K562 (cell line): ENCODE measurements at regions not wholly inside any gene's neighbourhood (a gene's known extent, or its start where the extent isn't known, plus 50 kb on each side); places are given as distances from the start of the nearest gene placed in this dataset.

ENCODE experiments used
- ATAC-seq: fragments of 200-7000 bp; cut with Tn5 transposase; 3 replicates; pipeline ENCODE4 v1.9.1; 2020; ENCODE audit warnings: moderate library complexity
- BruUV-seq: library from RNA; stranded (reverse); fragments of 400-500 nt; replicated peaks from 2 replicates; lab custom pipeline; 2021; lab: Mats Ljungman, UMichigan
- CTCF ChIA-PET: fragments of 300-600 bp; formaldehyde crosslinking; extraction: SDS; loops from one replicate; lab custom pipeline; 2021; ENCODE audit warnings: low intra/inter-chr PET ratio; lab: Yijun Ruan, JAX
- POLR2A ChIA-PET: fragments of 300-600, 350-650 bp; sonication (Branson Sonifier 250); formaldehyde crosslinking; extraction: SDS; loops from one replicate; lab custom pipeline; 2021; ENCODE audit warnings: antibody characterized with exemption, inconsistent platforms; lab: Yijun Ruan, JAX
- DNase-seq, 4 experiments: peaks; one replicate each; pipeline versions ENCODE4 v3.0.0 to v3.0.0-alpha.2; 2011 to 2018; ENCODE audit warnings: low spot score in 3 of 4, mixed read lengths in 3 of 4; ENCODE audit errors: extremely low read depth in 1 of 4
- FAIRE-seq: peaks from 2 replicates; lab custom pipeline; 2011; peaks lifted over from hg19 to GRCh38; lab: Jason Lieb, UNC
- H2AFZ ChIP-seq: 2 replicates; pipeline ENCODE4 v1.6.0; 2011; ENCODE audit warnings: low read depth, low read length, control low read depth, inconsistent platforms
- H3K27ac ChIP-seq: fragments of 200-600 bp; 3 replicates; pipeline ENCODE4 v1.8.0; 2011; ENCODE audit warnings: low read depth, mild to moderate bottlenecking, control low read depth, inconsistent platforms, low read length, moderate library complexity, mixed read lengths; ENCODE audit errors: extremely low read depth
- H3K27me3 ChIP-seq, 2 experiments: fragments of 300-600 bp in 1 of 2; 2 replicates in 1 of 2; 3 replicates in 1 of 2; pipeline versions ENCODE4 v1.6.0 to v1.8.0; 2011; ENCODE audit warnings: inconsistent platforms in 2 of 2, low read length in 2 of 2, mild to moderate bottlenecking in 1 of 2, mixed read lengths in 1 of 2, moderate library complexity in 1 of 2; ENCODE audit not compliant: control insufficient read depth in 2 of 2, insufficient read depth in 2 of 2
- H3K36me3 ChIP-seq: fragments of 300-600 bp; 3 replicates; pipeline ENCODE4 v1.8.0; 2011; ENCODE audit warnings: mild to moderate bottlenecking, low read length, inconsistent platforms; ENCODE audit not compliant: control insufficient read depth, insufficient read depth
- H3K4me1 ChIP-seq, 2 experiments: fragments of 200-600 bp in 1 of 2; replicated peaks in 1 of 2; 2 replicates in 1 of 2; 3 replicates in 1 of 2; pipeline versions ENCODE4 v1.5.1 to v1.8.0; 2011; ENCODE audit warnings: inconsistent platforms in 2 of 2, low read length in 2 of 2, mild to moderate bottlenecking in 1 of 2, mixed read lengths in 1 of 2, moderate library complexity in 1 of 2; ENCODE audit not compliant: control insufficient read depth in 2 of 2, insufficient read depth in 2 of 2
- H3K4me2 ChIP-seq: 2 replicates; pipeline ENCODE4 v1.6.1; 2011; ENCODE audit warnings: low read length, control low read depth, inconsistent platforms, mixed read lengths; ENCODE audit not compliant: insufficient read depth
- H3K4me3 ChIP-seq: fragments of 200-600 bp; sonication (generic), shearing (Covaris generic); 2 replicates; pipeline ENCODE4 v1.5.1; 2016; ENCODE audit warnings: control low read depth, inconsistent platforms
- H3K79me2 ChIP-seq: fragments of 200-600 bp; 3 replicates; pipeline ENCODE4 v1.8.0; 2011; ENCODE audit warnings: low read length, inconsistent platforms; ENCODE audit not compliant: control insufficient read depth, insufficient read depth
- H3K9ac ChIP-seq, 2 experiments: 2 replicates each; pipeline versions ENCODE4 v1.6.0 to v1.6.1; 2011; ENCODE audit warnings: low read depth in 2 of 2, low read length in 2 of 2, control low read depth in 1 of 2, inconsistent platforms in 1 of 2, mild to moderate bottlenecking in 1 of 2, mixed read lengths in 1 of 2; ENCODE audit not compliant: insufficient read depth in 1 of 2
- H3K9me1 ChIP-seq: one replicate; pipeline ENCODE4 v1.6.0; 2011; ENCODE audit warnings: inconsistent platforms, mild to moderate bottlenecking, low read length, moderate library complexity; ENCODE audit not compliant: control insufficient read depth, insufficient read depth
- H3K9me3 ChIP-seq: replicated peaks from 2 replicates; pipeline ENCODE4 v1.5.1; 2011; ENCODE audit warnings: low read depth, low read length, inconsistent platforms; ENCODE audit not compliant: control insufficient read depth, insufficient read depth
- H4K20me1 ChIP-seq: replicated peaks from 2 replicates; pipeline ENCODE4 v1.6.1; 2011; ENCODE audit warnings: low read length, inconsistent platforms, mixed read lengths; ENCODE audit not compliant: control insufficient read depth, insufficient read depth
- GMEB1 ChIP-seq: fragments of 250-450 bp; sonication (Bioruptor Pico); IDR thresholded peaks from 2 replicates; pipeline ENCODE4 v1.4.0; 2020; ENCODE audit warnings: mild to moderate bottlenecking
- ILK ChIP-seq: fragments of 450-650 bp; IDR thresholded peaks from 2 replicates; pipeline ENCODE4 v1.6.1; 2016; ENCODE audit warnings: missing genetic modification characterization, low read depth, mild to moderate bottlenecking, missing compliant biosample characterization, moderate library complexity, borderline replicate concordance
- LARP7 ChIP-seq: fragments of 450-650 bp; IDR thresholded peaks from 2 replicates; pipeline ENCODE4 v1.6.1; 2016
- MIER1 ChIP-seq: fragments of 450-650 bp; IDR thresholded peaks from 2 replicates; pipeline ENCODE4 v1.6.1; 2016; ENCODE audit warnings: antibody characterized with exemption, mild to moderate bottlenecking, low read depth
- NFIX ChIP-seq: fragments of 250-450 bp; sonication (Bioruptor Pico); IDR thresholded peaks from 2 replicates; pipeline ENCODE4 v1.4.0; 2020; ENCODE audit warnings: low read depth, mild to moderate bottlenecking, moderate library complexity
- RNF219 ChIP-seq: fragments of 250-450 bp; sonication (Bioruptor Pico); IDR thresholded peaks from 2 replicates; pipeline ENCODE4 v1.5.0; 2022; ENCODE audit warnings: mild to moderate bottlenecking
- STAT5A ChIP-seq: IDR thresholded peaks from 2 replicates; pipeline ENCODE4 v1.6.1; 2012; ENCODE audit warnings: low read length, inconsistent platforms, borderline replicate concordance
- XRCC3 ChIP-seq: fragments of 450-650 bp; IDR thresholded peaks from 2 replicates; pipeline ENCODE4 v1.6.1; 2017; ENCODE audit warnings: mild to moderate bottlenecking, moderate library complexity
- ZNF124 ChIP-seq: sonication (generic); formaldehyde crosslinking; IDR thresholded peaks from 2 replicates; pipeline ENCODE4 v1.8.1; 2022; ENCODE audit warnings: missing genetic modification reagents
- ZNF146 ChIP-seq: IDR thresholded peaks from one replicate; pipeline ENCODE4 v1.6.1; 2018; ENCODE audit warnings: missing compliant biosample characterization; ENCODE audit not compliant: unreplicated experiment
- WGBS: fragments of 100-300 bp; shearing (Covaris generic); methylation state at CpG from one replicate; pipeline ENCODE4 v1.1.6; 2016; ENCODE audit warnings: low coverage, mixed read lengths; ENCODE audit not compliant: insufficient coverage; ENCODE audit errors: missing lambda C conversion rate; 5-methylcytosine and 5-hydroxymethylcytosine counted together
- in situ Hi-C: fragments of 300-500 bp; cut with MboI; formaldehyde crosslinking; loops from 4 replicates; pipeline ENCODE4 v1.15.0; 2018; ENCODE audit warnings: inconsistent platforms, mixed read lengths
- intact Hi-C: fragments of 100-400 bp; cut with micrococcal nuclease; formaldehyde crosslinking; loops from 2 replicates; pipeline ENCODE4 v1.14.2; 2022

GRCh38 chr3:26894443-26894842, 271.9 kb downstream of the LRRC3B start:
- 2% methylated on average over 3 of the region's 3 CpGs for WGBS

GRCh38 chr3:26915208-26915607, 292.6 kb downstream of the LRRC3B start:
- Histone ChIP-seq H3K4me3 (no peak overlapping the region), H3K36me3 (no peaks in the 10 kb centered on the region), H3K4me1 (no peaks in the 10 kb centered on the region), H3K79me2 (no peaks in the 10 kb centered on the region), H3K9me1 (no peaks in the 10 kb centered on the region), H3K9me3 (no peaks in the 10 kb centered on the region), H4K20me1 (no peaks in the 10 kb centered on the region), H3K27ac (no peak overlapping the region), H2AFZ (no peak overlapping the region), H3K4me2 (no peak overlapping the region), H3K27me3 (no peaks in the 10 kb centered on the region), H3K9ac (no peak overlapping the region)
- in situ Hi-C loops = no loop called here
- no TSS peak for BruUV-seq
- no peak for ATAC-seq
- ChIA-PET CTCF (no interaction called here), POLR2A (no interaction called here)
- intact Hi-C loops = no loop called here
- no peak for DNase-seq
- no peak for FAIRE-seq
- TF ChIP-seq LARP7 (no peak), ILK (tag) (no peak), NFIX (no peak), STAT5A (no peak), RNF219 (CRISPR knock-in tag) (no peak), XRCC3 (no peak)

More at GRCh38 chr3:26894443-26894842, 271.9 kb downstream of the LRRC3B start:
- H2AFZ ChIP-seq = no peak overlapping the region
- no peaks in the 10 kb centered on the region for H3K9me3 ChIP-seq
- no TSS peak for BruUV-seq
- intact Hi-C loops = no loop called here
- in situ Hi-C loops = no loop called here
- no peaks in the 10 kb centered on the region for H3K36me3 ChIP-seq
- no peaks in the 10 kb centered on the region for H3K4me1 ChIP-seq
- POLR2A ChIA-PET = no interaction called here
- no peak overlapping the region for H3K4me2 ChIP-seq
- H3K9me1 ChIP-seq = no peaks in the 10 kb centered on the region
- ATAC-seq = no peak
- TF ChIP-seq GMEB1 = no peak
- TF ChIP-seq ZNF124 (CRISPR knock-in tag) = no peak
- no peak for TF ChIP-seq MIER1
- TF ChIP-seq ZNF146 (CRISPR knock-in tag) = no peak
- no peak overlapping the region for H3K27ac ChIP-seq
- no peak overlapping the region for H3K9ac ChIP-seq
- H4K20me1 ChIP-seq = no peaks in the 10 kb centered on the region
- CTCF ChIA-PET = no interaction called here
- no peak overlapping the region for H3K4me3 ChIP-seq
- DNase-seq = no peak
- no peaks in the 10 kb centered on the region for H3K79me2 ChIP-seq
- no peaks in the 10 kb centered on the region for H3K27me3 ChIP-seq
- FAIRE-seq = no peak
